ENCODE measurements at regions not wholly inside any gene's neighbourhood (a gene's known extent, or its start where the extent isn't known, plus 50 kb on each side); places are given as distances from the start of the nearest gene placed in this dataset.
"Not testable (repeated sequence)": the region's sequence is repeated elsewhere in the genome, so short reads cannot be mapped to it uniquely, and the experiment has no call there.

- TF ChIP-seq GABPB1 (CRISPR knock-in tag; IDR thresholded peaks at IDR 0.05) (peak; percentile 64; the same call in 1 of the 2 replicates), NRL (CRISPR knock-in tag; IDR thresholded peaks at IDR 0.05; ENCODE audit: borderline replicate concordance) (0 out of 2 replicates have a peak, but pooled peaks have one; percentile 46)
Observed at GRCh38 chr12:34218193-34219045, 196.1 kb downstream of the ALG10 start (continued).

DNA sequence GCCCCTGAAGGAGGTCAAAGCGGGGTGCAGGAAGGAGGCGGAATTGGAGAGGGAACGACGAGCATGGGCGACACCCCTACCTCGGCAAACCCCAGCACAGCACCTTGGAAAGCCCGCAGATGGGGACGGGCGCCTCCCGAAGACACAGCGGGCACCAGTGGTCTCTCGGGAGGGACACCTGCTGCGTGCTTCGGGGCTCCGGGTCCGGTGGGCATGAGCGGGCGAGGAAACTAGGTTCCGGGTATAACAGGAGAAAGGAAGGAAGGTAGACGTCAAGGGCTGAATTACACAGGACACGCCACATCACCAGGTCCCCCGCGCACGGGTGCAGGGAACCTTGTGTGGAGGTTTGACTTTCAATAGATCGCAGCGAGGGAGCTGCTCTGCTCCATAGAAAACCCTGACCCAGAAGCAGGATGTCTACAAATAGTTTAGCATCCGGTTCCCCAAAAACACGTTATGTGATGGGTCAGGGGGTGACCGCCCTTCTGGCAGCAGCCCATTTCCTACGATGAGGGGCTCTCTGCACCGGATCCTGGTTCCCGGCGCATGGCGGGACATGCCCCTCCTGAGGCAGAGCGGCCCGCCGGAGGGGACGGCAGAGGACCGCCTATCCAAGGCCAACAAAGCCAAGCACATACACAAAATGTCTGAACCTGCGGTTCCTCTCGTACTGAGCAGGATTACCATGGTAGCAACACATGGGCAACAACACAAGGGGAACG, 196.9 kb downstream of the ALG10 start:
- no peak overlapping the region for H3K27ac ChIP-seq (ENCODE audit: extremely low read length, insufficient read depth, low read length)
- WGBS (ENCODE audit: low lambda C conversion rate): 85% methylated on average over 27 of the region's 42 CpGs
- DNase-seq (ENCODE audit: low spot score) (no peak), ATAC-seq (no peak; the same call in 2 of the 3 replicates), FAIRE-seq (no peak)
- TF ChIP-seq, protein P1, sequence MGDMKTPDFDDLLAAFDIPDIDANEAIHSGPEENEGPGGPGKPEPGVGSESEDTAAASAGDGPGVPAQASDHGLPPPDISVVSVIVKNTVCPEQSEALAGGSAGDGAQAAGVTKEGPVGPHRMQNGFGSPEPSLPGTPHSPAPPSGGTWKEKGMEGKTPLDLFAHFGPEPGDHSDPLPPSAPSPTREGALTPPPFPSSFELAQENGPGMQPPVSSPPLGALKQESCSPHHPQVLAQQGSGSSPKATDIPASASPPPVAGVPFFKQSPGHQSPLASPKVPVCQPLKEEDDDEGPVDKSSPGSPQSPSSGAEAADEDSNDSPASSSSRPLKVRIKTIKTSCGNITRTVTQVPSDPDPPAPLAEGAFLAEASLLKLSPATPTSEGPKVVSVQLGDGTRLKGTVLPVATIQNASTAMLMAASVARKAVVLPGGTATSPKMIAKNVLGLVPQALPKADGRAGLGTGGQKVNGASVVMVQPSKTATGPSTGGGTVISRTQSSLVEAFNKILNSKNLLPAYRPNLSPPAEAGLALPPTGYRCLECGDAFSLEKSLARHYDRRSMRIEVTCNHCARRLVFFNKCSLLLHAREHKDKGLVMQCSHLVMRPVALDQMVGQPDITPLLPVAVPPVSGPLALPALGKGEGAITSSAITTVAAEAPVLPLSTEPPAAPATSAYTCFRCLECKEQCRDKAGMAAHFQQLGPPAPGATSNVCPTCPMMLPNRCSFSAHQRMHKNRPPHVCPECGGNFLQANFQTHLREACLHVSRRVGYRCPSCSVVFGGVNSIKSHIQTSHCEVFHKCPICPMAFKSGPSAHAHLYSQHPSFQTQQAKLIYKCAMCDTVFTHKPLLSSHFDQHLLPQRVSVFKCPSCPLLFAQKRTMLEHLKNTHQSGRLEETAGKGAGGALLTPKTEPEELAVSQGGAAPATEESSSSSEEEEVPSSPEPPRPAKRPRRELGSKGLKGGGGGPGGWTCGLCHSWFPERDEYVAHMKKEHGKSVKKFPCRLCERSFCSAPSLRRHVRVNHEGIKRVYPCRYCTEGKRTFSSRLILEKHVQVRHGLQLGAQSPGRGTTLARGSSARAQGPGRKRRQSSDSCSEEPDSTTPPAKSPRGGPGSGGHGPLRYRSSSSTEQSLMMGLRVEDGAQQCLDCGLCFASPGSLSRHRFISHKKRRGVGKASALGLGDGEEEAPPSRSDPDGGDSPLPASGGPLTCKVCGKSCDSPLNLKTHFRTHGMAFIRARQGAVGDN (CRISPR knock-in tag; IDR thresholded peaks at IDR 0.05): peak; percentile 7; the same call in 1 of the 2 replicates
- TF ChIP-seq NRL (CRISPR knock-in tag; IDR thresholded peaks at IDR 0.05; ENCODE audit: borderline replicate concordance): no peak
- TF ChIP-seq DR1 (CRISPR knock-in tag; IDR thresholded peaks at IDR 0.05): 0 out of 2 replicates have a peak, but pooled peaks have one; percentile 12
- H4K20me1 ChIP-seq (ENCODE audit: insufficient read depth, low read length): no peaks in the 10 kb centered on the region
- in situ Hi-C loops (cut with HindIII; ENCODE audit: extremely low pct_ligation_motif_present, low pct_unique_long_range_greater_than_20kb) (loop anchor here (5.0 to 25.0 kb wide), 3 partner anchors 97 to 1282 kb away; no protein-coding TSS in a partner anchor), intact Hi-C loops (cut with micrococcal nuclease; ENCODE audit: unreplicated experiment) (no loop called here)
- H3K9me3 ChIP-seq (ENCODE audit: low read length): no peaks in the 10 kb centered on the region
- H3K27me3 ChIP-seq (ENCODE audit: control insufficient read depth in 1 of 2, insufficient read depth in 2 of 2, low read length in 2 of 2): no peaks in the 10 kb centered on the region; a peak in 2 of 5 replicates
- H3K79me2 ChIP-seq (ENCODE audit: insufficient read depth, low read length): no peaks in the 10 kb centered on the region
- BruUV-seq (replicated peaks): no TSS peak
- no peaks in the 10 kb centered on the region for H3K4me1 ChIP-seq (ENCODE audit: insufficient read depth, low read length)
- H3K36me3 ChIP-seq (replicated peaks in 1 of 2; ENCODE audit: control insufficient read depth in 1 of 2, insufficient read depth in 2 of 2, low read length in 2 of 2): no peaks in the 10 kb centered on the region
- no peak overlapping the region for H2AFZ ChIP-seq (ENCODE audit: low read length)
- CTCF ChIA-PET (ENCODE audit: low intra/inter-chr PET ratio, low total read pairs): interaction anchor here (1.9 to 2.2 kb wide), 2 partner anchors 96 to 180 kb away, joined by 18 to 29 read pairs; no protein-coding TSS in a partner anchor
- H3K4me2 ChIP-seq (ENCODE audit: low read depth, low read length): peak overlapping the region; percentile 77
- H3K4me3 ChIP-seq (replicated peaks in 1 of 3; ENCODE audit: insufficient read depth in 1 of 3, low read depth in 2 of 3, low read length in 3 of 3): peak overlapping the region in 1 of 3 experiments; percentile 32; a peak in 2 of 6 replicates
- POLR2A ChIA-PET: no interaction called here
- no peak overlapping the region for H3K9ac ChIP-seq (ENCODE audit: insufficient read depth, low read depth, low read length)

DNA sequence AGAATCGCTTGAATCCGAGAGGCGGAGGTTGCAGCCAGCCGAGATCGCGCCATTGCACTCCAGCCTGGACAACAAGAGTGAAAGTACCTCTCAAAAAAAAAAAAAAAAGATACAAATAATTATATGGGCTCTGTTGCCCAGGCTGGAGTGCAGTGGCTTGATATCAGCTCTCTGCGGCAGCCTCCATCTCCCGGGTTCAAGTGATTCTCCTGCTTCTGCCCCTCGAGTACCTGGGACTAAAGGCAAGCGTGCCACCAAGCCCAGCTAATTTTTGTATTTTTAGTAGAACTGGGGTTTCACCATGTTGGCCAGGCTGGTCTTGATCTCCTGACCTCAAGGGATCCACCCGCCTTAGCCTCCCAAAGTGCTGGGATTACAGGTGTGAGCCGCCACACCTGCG, 197.8 kb downstream of the ALG10 start:
- BruUV-seq (replicated peaks); CTCF ChIA-PET (ENCODE audit: low intra/inter-chr PET ratio, low total read pairs); POLR2A ChIA-PET: not testable (repeated sequence)

More for the DNA sequence above, 197.8 kb downstream of the ALG10 start:
- H3K4me3 ChIP-seq (replicated peaks in 1 of 3; ENCODE audit: insufficient read depth in 1 of 3, low read depth in 2 of 3, low read length in 3 of 3); H3K9me3 ChIP-seq (ENCODE audit: low read length); H3K9ac ChIP-seq (ENCODE audit: insufficient read depth, low read depth, low read length); FAIRE-seq; H3K4me1 ChIP-seq (ENCODE audit: insufficient read depth, low read length); DNase-seq (ENCODE audit: low spot score); H2AFZ ChIP-seq (ENCODE audit: low read length); H4K20me1 ChIP-seq (ENCODE audit: insufficient read depth, low read length); H3K36me3 ChIP-seq (replicated peaks in 1 of 2; ENCODE audit: control insufficient read depth in 1 of 2, insufficient read depth in 2 of 2, low read length in 2 of 2); ATAC-seq; H3K4me2 ChIP-seq (ENCODE audit: low read depth, low read length); H3K27ac ChIP-seq (ENCODE audit: extremely low read length, insufficient read depth, low read length); H3K27me3 ChIP-seq (ENCODE audit: control insufficient read depth in 1 of 2, insufficient read depth in 2 of 2, low read length in 2 of 2); intact Hi-C loops (cut with micrococcal nuclease; ENCODE audit: unreplicated experiment); H3K79me2 ChIP-seq (ENCODE audit: insufficient read depth, low read length): not testable (repeated sequence)
- 80% methylated on average over 13 of the region's 13 CpGs for WGBS (ENCODE audit: low lambda C conversion rate)
- in situ Hi-C loops (cut with HindIII; ENCODE audit: extremely low pct_ligation_motif_present, low pct_unique_long_range_greater_than_20kb): loop anchor here (25.0 kb wide), 1 partner anchor 1283 kb away; no protein-coding TSS in a partner anchor

Measured in HepG2 (cell line).